GM18507 (cell line): ENCODE measurements at regions not wholly inside any gene's neighbourhood (a gene's known extent, or its start where the extent isn't known, plus 50 kb on each side); places are given as distances from the start of the nearest gene placed in this dataset.

Experiments used
- DNase-seq: peaks from one replicate; pipeline ENCODE4 v3.0.0; 2011; ENCODE audit warnings: low read depth; ENCODE audit not compliant: insufficient read length; ENCODE audit errors: extremely low spot score
- FAIRE-seq: peaks from 2 replicates; lab custom pipeline; 2011; peaks lifted over from hg19 to GRCh38; lab: Jason Lieb, UNC

- no peak for DNase-seq
- FAIRE-seq, result no peak
Measured at GRCh38 chr7:84605301-84605700, 410.7 kb upstream of the SEMA3A start.

- no peak for DNase-seq
- no peak for FAIRE-seq
Measured at GRCh38 chr7:84603545-84603944, 409.0 kb upstream of the SEMA3A start.

GRCh38 chr7:84595026-84595425, 400.4 kb upstream of the SEMA3A start:
- FAIRE-seq (no peak), DNase-seq (no peak)

- DNase-seq, result no peak
- FAIRE-seq, result no peak
Measured at GRCh38 chr7:84591897-84592296, 397.3 kb upstream of the SEMA3A start.

GRCh38 chr7:84589012-84589411, 394.4 kb upstream of the SEMA3A start:
- DNase-seq (no peak), FAIRE-seq (no peak)

GRCh38 chr7:84583331-84583730, 388.7 kb upstream of the SEMA3A start:
- no peak for DNase-seq
- FAIRE-seq, result no peak

- FAIRE-seq (no peak), DNase-seq (no peak)
Measured at GRCh38 chr7:84582747-84583146, 388.2 kb upstream of the SEMA3A start.

GRCh38 chr7:84578825-84579224, 384.2 kb upstream of the SEMA3A start:
- no peak for FAIRE-seq
- no peak for DNase-seq

GRCh38 chr7:84568781-84569180, 374.2 kb upstream of the SEMA3A start:
- no peak for DNase-seq
- FAIRE-seq, result no peak

- FAIRE-seq, result no peak
- no peak for DNase-seq
Measured at GRCh38 chr7:84565345-84566074, 370.9 kb upstream of the SEMA3A start.

- no peak for FAIRE-seq
- no peak for DNase-seq
Measured at GRCh38 chr7:84553711-84554110, 359.1 kb upstream of the SEMA3A start.

GRCh38 chr7:84549409-84549808, 354.8 kb upstream of the SEMA3A start:
- no peak for FAIRE-seq
- no peak for DNase-seq

GRCh38 chr7:84548366-84549365, 354.1 kb upstream of the SEMA3A start:
- FAIRE-seq (no peak), DNase-seq (no peak)

GRCh38 chr7:84547331-84547730, 352.7 kb upstream of the SEMA3A start:
- FAIRE-seq, result no peak

GRCh38 chr7:84546403-84546802, 351.8 kb upstream of the SEMA3A start:
- no peak for DNase-seq
- no peak for FAIRE-seq

More at GRCh38 chr7:84547331-84547730, 352.7 kb upstream of the SEMA3A start:
- DNase-seq, result no peak

GRCh38 chr7:84538268-84538667, 343.7 kb upstream of the SEMA3A start:
- DNase-seq, result no peak
- FAIRE-seq, result no peak

- no peak for FAIRE-seq
- DNase-seq, result no peak
Measured at GRCh38 chr7:84536271-84536870, 341.8 kb upstream of the SEMA3A start.

GRCh38 chr7:84535580-84536270, 341.1 kb upstream of the SEMA3A start:
- no peak for FAIRE-seq
- DNase-seq, result no peak

GRCh38 chr7:84533182-84533581, 338.6 kb upstream of the SEMA3A start:
- DNase-seq (no peak), FAIRE-seq (no peak)

GRCh38 chr7:84532196-84532595, 337.6 kb upstream of the SEMA3A start:
- FAIRE-seq (no peak), DNase-seq (no peak)
